GM08714 (cell line): ENCODE measurements at regions not wholly inside any gene's neighbourhood (a gene's known extent, or its start where the extent isn't known, plus 50 kb on each side); places are given as distances from the start of the nearest gene placed in this dataset.
A peak's percentile ranks its signal among the peaks of the same experiment; 100 is the strongest.
"Not testable (repeated sequence)": the region's sequence is repeated elsewhere in the genome, so short reads cannot be mapped to it uniquely, and the experiment has no call there.

Experiments
- H3K4me3 ChIP-seq: fragments of 200-500 bp; sonication (Bioruptor generic); 2 replicates; pipeline ENCODE4 v1.5.1; 2014; ENCODE audit warnings: mild to moderate bottlenecking, low read length, inconsistent platforms
- ZNF274 ChIP-seq: IDR thresholded peaks from 2 replicates; pipeline ENCODE4 v1.6.1; 2012; ENCODE audit warnings: mild to moderate bottlenecking, low read depth, low read length

DNA sequence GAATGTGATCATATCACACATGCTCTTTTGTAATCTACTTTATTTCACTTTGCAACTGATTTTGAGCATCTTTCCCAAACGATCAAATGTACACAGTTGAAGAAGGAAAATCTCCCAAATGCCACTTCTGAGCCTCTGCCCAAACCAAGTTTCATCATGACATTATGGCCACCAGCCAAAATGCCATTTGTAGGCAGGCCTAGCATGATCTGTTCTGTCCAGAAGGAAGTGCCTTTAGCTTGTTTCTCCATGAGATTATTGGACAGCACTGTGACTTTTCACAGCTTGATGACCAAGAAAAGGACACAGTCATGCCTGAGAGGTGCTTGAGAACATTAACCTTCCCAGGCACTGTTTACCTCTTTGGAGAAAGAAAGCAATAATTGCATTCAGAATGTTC lies 73.2 kb upstream of the PIP5K1B start:
- no peak for TF ChIP-seq ZNF274
- H3K4me3 ChIP-seq: no peak overlapping the region

DNA sequence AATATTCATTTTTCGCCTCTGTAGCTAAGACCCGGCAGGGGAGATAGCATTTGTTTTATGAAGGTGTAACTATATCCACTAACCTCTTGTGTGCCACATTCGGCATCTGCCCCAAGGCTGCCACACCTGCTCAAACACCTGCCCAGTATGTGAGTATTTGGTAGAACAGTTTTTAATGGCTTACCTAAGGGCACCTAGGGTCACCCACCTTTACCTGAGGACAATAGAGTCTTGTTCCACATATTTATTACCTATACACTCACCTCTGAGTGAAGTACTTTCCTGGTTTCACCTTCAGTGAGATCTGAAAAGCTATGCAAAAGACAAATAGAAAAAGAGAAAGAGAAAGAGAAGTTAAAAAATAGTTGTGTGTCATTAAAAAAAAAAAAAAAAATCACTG lies 68.0 kb upstream of the PIP5K1B start:
- TF ChIP-seq ZNF274: no peak
- H3K4me3 ChIP-seq: no peak overlapping the region

DNA sequence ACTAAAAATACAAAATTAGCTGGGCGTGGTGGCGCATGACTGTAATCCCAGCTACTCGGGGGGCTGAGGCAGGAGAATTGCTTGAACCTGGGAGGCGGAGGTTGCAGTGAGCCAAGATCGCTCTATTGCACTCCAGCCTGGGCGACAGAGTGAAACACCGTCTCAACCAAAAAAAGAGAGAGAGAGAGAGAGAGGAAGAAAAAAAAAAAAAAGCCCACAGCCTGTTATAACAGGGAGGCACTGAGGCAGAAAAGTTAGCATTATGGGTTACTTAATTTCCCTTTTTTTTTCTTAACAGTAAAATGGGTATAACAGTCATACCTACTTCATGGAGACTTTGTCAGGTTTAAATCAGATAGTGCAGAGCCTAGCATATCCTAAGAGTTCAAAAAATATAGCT lies 65.8 kb upstream of the PIP5K1B start:
- H3K4me3 ChIP-seq: not testable (repeated sequence)

DNA sequence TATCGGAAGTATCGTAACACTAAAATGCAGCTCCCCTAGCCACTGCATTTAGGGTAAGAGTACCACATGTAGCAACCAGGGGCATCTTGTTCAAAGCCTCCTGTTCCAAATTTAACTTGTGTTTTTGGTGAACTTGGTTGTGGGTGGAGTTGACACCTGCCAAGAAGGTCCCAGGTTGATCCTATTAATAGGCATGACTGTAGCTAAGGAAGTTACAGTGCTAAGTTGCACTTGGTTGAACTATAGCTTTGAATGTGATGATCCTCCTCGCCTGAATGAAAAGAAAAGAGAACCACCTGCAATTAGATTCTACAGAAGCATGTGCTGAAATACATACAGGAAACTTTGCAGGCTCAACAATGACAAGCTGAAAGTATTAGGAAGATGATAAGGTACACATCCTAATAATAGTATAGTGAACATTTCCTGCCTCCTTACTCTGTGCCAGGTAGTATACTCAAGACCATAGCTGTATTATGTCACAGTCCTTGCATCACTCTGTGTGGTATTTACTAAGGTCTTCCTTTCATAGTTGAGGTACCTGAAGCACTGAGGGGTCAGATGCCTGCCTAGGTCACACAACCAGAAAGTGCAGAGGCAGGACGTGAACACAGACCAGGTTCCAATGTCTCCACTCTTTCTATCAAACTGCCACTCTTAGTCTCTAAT lies 64.5 kb upstream of the PIP5K1B start:
- TF ChIP-seq ZNF274: no peak
- no peak overlapping the region; the same call in 1 of the 2 replicates for H3K4me3 ChIP-seq

DNA sequence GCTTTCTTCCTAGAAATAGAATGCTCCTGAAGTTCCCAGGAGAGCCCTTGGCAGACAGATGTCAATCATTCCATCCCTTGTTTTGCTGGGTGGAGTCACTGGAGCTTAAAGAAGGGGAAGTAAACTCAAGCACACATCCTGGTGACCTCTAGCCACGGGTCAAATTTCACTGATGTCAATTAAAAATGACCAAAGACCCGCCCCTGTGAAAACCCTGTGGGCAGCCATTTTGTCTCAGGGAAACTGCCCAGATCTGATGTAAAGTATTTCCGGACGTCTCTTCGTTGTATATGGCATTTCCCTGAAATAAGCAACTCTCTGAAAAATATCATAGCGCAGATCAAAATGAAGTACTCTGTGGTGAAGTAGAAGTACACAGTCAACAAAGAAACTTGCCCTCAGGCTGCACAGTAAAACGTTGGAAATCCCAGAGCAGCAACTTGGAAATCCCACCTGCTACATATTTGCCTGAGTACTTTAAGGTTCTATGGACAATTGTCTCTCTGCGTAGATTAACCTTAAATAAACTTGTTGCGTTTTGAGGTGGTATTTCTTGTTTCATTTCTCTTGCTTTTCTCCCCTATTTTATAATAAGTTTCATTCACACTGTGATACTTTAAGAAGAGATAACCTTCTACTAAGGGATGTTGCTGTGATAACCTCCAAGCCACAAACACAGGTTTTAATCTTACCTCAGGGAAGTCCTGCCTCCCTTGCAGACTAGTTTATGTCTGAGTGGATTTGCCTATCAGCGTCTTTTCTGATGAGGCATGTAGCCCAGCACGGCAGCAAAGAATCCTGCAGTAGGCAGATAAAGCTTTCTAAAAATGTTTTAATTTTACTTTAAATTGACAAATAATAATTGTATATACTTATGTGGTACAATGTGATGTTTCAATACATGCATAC lies 60.9 kb upstream of the PIP5K1B start:
- TF ChIP-seq ZNF274: no peak
- peak overlapping the region; percentile 41; the same call in 1 of the 2 replicates for H3K4me3 ChIP-seq

DNA sequence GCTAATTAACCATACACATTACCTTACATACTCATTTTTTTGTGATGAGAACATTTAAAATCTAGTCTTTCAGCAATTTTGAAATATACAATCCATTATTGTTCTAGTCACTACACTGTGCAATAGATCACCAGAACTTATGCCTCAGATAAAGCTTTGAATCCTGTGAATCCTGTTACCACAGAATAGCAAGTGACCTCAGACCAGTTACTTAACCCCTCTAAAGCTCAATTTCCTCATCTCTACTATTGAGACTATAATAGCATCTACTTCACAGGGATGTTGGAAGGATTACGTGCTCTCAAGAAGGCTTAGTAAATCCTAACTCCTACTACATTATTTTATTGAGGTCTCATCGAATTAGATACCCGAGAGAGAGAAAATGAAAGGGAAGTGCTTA lies 60.2 kb upstream of the PIP5K1B start:
- no peak for TF ChIP-seq ZNF274
- no peak overlapping the region for H3K4me3 ChIP-seq

DNA sequence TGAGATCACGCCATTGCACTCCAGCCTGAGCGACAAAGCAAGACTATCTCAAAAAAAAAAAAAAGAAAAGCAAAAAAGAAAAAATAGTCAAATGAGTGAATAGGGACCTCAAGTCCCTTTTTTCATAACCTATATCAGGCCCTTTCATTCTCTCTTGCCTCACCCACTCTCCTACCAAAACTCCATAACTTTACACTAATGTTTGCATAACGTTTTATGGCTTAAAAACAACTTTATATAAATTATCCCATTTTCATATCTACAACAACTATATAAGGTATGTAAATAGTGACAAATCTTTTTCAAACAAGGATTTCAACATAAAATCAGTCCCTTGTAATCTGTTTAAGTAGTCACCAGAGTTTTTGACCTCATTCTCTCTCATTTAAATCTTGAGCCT lies 56.9 kb upstream of the PIP5K1B start:
- H3K4me3 ChIP-seq: no peak overlapping the region
- no peak for TF ChIP-seq ZNF274

DNA sequence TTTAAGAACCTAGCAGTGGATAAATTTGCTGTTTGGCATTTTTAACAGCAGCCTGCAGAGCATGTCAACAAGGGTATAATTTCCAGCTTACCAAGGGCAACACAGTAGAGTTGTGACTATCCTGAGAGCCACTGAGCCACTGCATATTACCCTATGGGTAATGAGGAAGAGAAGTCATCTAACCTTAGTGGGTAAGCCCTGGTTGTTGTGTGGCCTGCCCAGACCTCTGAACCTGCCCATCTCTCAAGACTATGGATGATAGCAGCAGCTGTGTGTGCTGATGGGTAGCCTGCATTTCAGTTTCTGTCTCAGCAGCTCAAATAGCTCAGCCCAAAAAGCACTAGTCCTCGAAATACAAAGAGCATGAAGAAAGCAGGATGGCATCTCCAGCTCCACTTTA lies 56.1 kb upstream of the PIP5K1B start:
- no peak overlapping the region for H3K4me3 ChIP-seq
- no peak for TF ChIP-seq ZNF274

DNA sequence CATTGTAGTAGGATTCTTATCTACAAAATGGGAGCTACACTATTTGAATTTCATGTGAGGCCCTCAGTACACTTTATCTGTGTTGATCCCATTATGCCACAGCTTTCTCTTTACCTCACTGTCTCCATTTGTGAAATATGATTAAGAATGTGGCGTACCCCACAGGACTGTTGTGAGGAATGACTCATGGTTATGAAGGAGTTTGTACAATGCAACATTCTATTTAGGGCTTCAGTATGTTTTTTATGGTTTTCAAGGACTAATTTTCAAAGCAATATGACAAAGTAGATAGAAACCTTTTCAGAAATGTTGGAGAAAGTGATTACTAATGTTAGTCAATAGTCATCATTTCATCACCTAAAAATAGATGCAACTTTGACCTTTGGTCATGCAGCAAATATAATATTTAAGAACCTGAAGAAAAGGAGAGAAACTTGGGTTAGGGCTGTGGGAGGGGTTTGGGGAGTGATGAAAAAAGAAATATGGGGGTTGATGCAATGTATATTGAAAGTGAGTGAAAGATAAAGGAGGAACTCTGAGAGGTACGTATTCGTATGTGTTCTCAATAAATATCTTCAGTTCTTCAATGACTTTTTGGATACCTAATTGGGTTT lies 53.7 kb upstream of the PIP5K1B start:
- no peak for TF ChIP-seq ZNF274
- H3K4me3 ChIP-seq: no peak overlapping the region

DNA sequence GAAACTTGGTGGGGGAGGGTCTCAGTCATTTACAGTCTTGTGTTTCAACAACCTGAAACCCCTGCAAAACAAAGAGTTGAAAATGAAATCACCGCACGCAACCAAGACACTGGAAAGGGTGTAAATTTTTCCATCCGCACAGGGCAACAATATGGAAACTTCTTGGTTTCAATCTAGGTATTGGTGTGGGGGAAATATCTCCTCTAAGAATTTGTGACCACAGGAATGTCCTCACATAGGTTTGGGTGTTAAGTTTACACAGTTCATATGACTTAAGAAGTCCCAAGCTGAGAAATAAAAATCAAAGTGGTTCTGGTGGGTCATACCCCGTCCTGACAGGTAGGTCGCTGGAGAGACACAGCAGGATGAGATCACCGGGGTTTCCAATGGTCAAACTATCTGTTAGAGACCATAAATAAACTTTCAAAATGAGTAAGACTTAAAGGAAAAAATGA lies 51.9 kb upstream of the PIP5K1B start:
- TF ChIP-seq ZNF274: no peak

DNA sequence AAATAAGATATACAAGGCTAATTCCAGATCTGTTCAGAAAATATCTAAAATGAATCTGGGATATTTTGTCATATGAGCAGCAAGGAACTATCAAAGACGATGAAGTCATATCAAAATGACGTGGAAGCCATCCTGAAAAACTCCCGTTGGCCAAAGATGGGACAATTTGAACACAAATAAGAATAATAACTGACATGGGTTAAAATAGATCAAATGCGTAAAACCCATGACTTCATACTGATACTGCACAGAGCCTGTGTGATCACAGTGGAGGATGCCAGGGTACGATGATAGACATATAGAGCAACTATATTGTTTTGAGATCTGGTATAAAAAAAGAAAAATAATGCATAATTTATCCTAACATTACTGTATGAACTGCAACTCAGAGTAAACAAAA lies 51.0 kb upstream of the PIP5K1B start:
- H3K4me3 ChIP-seq: no peak overlapping the region
- no peak for TF ChIP-seq ZNF274

More for the DNA sequence above, 51.9 kb upstream of the PIP5K1B start:
- peak overlapping the region; percentile 26; the same call in 1 of the 2 replicates for H3K4me3 ChIP-seq
